HG02840 (cell line): ENCODE measurements at regions not wholly inside any gene's neighbourhood (a gene's known extent, or its start where the extent isn't known, plus 50 kb on each side); places are given as distances from the start of the nearest gene placed in this dataset.
"Not testable (repeated sequence)": the region's sequence is repeated elsewhere in the genome, so short reads cannot be mapped to it uniquely, and the experiment has no call there.

Experiments used
- ATAC-seq: cut with Tn5 transposase; IDR thresholded peaks from one replicate; pipeline ENCODE4 v1.9.1; 2021; ENCODE audit warnings: mild to moderate bottlenecking, moderate library complexity, moderate number of reproducible peaks; ENCODE audit not compliant: unreplicated experiment, low FRiP score

DNA sequence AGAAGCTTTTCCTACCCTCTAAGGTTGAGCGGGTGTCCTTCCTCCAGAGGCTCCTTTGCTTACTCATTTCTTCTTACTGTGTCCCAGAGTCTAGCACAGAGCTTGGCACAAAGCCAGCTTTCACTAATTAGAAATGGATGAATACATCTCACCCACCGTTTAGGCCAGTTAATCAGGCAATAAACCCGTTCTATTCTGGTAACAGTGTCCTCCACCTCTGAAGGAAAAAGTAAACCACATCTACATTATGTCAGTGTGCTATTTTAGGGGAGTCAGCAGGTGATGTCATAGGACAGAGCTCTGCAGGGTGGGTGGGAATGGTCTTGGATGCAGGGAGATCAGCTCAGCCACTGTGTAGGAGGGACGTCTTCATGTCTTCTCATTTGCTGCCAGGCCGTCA is 109.2 kb downstream of the OSTF1 start:
- ATAC-seq, result no peak

DNA sequence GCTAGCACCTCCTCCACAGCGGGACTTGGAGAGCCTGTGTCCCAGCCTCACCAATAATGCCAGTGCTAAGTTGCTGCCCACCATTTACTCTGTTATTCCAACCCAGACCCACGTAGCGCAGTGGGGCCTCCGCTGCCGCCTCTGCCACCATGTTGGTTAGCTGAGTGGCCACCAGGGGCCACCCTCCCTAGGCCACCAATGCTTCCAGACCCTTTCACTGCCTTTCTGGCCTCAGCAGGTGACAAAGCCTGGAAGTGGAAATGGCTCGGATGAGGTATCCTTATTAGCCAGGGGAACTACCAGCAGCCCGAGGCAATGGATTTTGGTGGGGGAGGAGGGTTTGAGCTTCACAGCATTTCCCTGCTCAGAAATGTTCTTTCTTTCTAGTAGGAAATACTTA is 110.1 kb downstream of the OSTF1 start:
- no peak for ATAC-seq

DNA sequence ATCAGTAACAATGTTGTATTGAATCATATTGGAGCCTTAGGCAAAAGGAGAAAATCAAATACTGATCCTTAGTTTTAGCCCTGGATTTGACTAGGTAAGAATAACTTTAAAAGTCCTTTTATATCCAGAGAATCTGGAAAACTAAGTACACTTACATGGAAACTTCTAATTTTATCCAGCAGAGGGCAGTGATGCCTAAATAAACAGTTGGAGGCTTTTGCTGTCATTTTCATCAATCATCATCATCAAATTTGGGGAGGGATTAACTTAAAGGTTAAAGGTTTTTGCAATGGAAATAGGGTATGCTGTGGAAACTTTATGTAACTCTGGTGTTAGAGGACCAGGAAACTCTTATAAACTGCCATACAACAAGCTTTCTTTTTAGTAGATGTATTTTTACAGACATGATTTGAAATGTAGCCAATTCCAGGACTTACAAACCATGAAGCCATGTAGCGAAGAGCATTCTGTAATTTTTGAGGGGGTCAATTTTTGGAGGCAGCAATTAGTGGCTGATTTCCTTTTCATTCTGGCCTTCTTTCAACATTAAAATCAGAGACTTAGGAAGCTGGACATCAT is 112.7 kb downstream of the OSTF1 start:
- no peak for ATAC-seq

DNA sequence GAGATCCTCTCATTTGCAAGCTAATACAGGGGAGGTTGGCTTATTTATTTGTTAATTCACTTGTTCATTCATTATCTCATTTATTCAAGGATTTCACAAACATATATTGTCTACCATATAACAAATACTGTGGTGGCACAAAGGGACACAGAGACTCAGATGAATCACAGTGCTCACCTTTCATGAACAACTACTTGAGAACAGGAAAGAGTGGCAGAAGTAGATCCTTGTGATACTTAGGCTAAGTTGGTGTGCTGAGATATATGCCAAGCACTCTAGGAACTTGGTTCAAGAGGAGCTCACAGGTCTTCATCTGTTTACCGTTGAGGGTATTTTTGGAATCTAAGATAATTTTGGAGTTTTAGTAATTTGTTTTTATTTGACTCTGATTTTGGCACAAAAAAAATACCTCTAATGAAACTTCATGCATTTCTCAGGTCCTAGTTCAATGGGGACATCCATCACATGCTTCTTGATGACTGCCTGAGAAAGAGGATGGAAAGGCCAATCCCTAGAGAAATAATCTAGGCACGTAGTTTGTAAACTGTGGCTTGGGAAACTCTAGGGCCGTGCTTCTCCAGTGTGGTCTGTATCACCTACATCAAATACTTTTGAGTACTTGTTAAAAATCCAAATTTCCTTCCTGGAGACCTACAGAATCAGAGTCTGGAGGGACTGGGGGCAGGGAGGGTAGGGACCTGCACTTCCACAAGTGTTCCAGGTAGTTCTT is 113.3 kb downstream of the OSTF1 start:
- ATAC-seq, result no peak

DNA sequence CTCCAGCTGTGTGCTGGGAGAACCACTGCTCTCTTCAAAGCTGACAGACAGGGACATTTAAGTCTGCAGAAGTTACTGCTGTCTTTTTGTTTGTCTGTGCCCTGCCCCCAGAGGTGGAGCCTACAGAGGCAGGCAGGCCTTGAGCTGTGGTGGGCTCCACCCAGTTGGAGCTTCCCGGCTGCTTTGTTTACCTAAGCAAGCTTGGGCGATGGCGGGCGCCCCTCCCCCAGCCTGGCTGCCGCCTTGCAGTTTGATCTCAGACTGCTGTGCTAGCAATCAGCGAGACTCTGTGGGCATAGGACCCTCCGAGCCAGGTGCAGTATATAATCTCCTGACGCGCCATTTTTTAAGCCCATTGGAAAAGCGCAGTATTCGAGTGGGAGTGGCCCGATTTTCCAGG is 119.7 kb downstream of the OSTF1 start:
- ATAC-seq, result not testable (repeated sequence)

DNA sequence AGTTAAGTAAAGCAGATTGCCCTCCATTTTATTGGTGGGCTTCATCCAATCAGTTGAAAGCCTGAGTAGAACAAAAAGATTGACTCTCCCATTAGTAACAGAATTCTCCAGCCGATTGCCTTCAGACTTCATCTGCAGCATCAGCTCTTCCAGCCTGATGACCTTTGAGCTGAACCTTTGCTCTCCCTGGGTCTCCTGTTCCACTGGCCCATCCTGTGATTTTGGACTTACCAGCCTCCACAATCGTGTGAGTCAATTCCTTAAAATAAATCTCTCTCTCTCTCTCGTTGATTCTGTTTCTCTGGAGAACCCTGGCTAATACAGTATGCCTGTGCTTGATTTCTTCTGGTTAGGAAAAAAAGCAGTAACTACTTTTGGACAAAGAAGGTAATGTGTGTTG is 121.9 kb downstream of the OSTF1 start:
- no peak for ATAC-seq

DNA sequence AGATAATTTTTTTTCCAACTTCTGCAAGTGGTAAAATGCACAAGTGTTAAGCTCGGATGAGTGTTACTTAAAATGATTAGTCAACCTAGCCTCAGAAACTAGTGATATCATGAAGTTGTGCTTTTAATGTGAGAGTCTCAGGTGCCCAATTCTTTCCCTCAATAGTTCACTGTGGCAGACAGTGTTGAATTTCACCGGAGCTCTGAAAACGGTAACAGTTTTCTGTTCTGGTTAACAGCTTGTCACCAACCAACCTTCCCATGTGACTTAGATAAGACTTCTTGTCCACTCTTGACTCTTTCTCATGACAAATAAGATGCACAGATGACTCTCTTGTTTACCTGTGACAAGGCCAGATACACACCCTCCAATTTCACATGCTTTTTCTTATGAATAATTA is 125.5 kb downstream of the OSTF1 start:
- no peak for ATAC-seq

DNA sequence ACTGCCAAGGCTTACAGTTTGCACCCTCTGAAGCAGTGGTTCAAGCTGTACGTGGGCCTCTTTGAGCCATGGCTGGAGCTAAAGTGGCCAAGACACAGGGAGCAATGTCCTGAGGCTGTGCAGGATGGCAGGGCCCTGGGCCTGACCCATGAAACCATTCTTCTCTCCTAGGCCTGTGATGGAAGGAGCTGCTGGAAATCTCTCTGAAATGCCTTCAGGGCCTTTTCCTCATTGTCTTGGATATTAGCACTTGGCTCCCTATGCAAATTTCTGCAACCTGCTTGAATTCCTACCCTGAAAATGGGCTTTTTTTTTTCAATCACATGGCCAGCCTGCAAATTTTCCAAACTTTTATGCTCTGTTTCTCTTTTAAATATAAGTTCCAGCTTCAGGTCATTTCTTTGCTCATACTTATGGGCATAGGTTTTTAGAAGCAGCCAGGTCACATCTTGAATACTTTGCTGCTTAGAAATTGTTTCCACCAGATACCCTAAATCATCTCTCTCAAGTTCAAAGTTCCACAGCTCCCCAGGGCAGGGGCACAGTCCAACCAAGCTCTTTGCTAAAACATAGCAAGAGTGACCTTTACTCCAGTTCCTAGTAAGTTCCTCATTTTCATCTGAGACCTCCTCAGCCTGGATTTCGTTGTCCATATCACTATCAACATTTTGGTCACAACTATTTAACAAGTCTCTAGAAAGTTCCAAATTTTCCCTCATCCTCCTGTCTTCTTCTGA is 138.3 kb downstream of the OSTF1 start:
- ATAC-seq, result no peak

DNA sequence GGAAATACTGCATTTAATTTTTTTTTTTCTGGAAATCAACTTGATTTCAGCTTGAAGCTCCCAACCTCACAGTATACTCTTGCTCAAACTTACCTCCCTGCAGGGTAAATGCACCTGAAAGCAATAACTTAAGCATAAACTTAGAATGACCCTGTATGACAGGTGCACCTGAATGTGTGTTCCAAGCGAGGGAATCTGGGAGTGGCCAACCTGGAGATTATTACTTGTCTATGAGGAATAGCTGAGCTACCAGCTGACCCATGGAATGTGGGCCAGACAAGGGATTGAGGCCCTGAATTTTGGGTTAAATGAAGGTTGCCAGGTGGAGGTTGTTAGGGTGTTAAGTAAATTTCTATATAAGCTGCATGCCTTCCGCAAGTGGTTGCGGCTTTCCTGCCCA is 140.6 kb downstream of the OSTF1 start:
- ATAC-seq, result no peak

DNA sequence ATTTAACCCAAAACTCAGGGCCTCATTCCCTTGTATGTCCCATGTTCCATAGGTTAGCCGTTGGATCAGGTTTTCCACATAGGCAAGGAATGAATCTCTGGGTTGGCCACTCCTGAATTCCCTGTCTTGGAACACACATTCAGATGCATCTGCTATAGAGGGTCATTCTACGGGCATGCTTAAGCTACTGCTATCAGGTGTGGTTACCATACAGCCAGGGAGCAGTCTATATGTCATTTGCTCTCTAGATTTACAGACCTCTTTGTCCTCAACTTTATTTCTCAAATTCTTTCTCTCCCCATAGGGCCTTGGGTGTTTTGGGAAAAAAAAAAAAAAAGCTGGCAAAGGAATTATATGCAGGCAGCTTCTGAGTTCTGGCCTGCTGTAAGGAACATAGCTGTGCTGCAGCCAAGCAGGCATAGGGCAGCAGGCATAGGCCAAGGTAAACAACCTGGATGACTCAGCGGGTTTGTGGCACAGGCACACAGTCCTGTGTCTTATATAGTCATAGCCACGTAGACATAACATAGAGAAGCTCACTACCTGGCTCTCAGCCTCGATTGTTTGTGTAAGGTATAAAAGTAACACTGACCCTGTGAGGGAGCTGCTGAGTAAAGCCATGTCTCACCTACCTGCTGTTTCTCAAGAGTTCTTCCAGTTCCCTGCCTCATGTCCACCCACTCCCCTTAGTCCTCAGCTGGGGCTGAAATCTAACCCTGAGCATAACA is 141.5 kb downstream of the OSTF1 start:
- ATAC-seq, result no peak

DNA sequence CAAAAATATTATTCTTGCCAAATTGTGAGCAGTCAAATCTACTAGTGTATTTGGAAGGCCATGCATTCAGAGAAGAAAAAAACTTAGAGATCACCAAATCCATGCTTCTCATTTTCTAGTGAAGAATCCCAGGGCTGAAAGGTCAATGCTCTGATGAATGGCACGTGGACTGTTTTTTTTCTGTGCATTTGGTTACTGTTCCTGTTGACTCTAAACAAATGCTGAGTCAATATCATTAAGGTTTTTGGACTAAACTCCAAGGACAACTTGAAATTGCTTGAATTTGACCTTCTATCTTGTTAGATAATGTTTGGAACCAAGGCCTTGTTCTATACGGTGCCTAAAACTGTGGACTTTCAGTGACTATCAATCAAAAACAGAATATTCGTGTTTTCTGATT is 142.2 kb downstream of the OSTF1 start:
- ATAC-seq, result no peak

DNA sequence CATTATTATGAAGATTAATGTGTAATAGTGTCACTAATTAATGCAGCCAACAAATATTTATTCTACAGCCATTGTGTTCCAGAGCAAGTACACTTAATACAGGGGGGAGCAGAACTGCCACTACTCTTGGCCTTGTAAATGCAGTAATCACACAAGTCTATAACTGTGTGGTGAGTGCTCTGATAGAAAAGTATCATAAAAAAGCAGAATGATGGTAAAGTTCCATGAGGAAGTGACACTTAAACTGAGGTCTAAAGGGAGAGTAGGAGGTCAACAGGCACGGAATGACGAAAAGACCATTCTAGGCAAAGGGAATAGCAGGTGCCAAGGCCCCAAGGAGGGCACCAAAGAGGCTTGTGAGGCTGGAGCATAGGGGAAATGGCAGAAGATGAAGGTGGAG is 142.9 kb downstream of the OSTF1 start:
- ATAC-seq, result no peak

DNA sequence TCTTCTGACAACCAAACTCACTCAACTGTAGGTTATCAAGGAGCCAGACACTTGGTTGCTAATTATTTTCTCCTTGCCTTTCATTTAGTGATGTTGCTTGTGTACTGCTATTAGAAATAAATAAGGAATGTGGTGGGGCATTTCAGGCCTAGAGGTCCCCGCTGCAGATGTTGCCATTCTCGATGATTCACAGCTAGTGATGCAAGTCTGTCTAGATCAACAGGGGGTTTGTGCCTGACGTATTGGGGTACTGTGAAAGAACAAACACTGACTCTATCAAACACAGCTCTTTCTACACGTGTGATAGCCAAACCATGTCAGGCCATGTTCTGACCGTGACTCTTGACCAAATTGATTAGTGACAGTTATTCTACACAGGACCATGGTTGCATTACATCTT is 144.7 kb downstream of the OSTF1 start:
- no peak for ATAC-seq

DNA sequence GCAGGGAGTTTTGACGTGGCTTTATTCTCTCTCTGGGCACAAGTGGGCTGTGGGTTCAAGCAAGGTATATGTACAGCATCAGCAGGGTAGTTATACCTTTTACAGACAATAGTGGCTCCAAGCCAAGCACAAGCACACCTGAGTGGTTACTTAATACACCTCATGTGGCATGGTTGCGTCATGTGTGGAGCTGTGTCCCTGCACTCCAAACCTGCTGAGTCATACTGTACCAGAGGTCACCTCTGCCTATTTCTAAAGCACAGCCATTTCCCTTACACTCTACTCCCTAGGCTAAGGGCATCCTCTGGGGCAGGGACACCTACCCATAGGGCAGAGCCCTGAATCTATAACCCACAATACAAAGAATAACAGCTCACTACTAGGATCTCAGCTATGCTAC is 147.3 kb downstream of the OSTF1 start:
- ATAC-seq, result no peak

DNA sequence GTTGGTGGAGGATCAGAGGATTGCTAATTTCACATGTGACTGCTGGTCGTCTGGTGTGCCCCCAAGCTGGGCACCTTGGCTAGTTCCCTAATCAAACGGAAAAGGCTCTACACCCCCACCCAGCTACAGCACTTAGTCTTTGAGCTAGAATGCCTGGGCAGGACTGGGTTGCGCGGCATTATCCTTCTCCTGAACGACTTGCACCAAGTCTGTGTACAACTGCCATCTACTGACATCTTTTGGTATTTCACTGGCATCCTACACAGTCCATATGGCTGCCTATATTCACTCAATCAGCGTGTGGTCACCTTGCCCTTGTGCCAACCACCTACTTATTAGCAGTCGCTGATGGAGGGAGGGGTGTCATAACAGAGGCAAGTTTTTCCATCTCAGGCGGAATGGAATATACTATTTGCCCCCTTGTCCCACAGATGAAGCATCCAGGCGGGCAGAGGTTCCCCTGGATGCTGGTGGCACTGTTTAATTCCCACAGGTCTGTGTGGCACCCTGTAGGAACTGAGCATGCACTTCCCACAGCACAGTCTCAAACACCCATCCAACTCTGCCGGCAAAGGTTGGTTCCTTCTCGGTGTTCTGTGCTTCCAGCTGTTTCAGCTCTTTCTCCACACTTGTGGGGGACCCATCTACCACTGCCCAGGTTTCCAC is 150.1 kb downstream of the OSTF1 start:
- ATAC-seq, result peak; percentile 88

DNA sequence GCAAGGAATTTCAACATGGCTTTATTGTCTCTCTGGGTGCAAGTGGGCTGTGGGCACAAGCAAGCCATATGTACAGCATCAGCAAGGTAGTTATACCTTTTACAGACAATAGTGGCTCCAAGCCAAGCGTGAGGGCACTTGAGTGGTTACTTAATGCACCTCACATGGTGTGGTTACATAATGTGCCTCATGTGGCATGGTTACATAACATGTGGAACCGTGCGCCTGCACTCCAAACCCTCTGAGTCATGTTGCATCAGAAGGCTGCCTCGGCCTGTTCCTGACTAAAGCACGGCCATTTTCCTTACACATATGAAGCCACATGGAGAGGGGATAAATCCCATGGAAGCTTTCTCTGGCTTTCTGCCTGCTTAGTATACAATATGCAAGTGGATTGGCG is 150.9 kb downstream of the OSTF1 start:
- no peak for ATAC-seq

DNA sequence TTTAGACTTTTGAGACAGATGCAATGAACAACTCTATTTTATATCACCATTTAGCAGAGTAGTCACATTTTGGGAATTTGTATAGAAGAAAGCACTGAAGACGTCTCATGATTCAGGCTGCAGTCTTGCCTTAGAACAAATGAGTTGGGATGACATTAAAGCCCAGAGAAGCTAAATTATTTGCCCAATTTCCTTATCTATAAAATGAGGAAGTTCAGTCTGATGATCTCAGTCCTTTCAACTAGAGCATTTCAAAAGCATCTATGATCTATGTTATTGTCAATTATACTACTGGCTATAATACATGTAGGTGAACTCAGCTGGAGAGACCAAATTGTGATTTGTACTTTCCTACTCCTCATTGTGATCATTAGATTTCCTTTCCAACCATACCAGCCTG is 154.1 kb downstream of the OSTF1 start:
- no peak for ATAC-seq

DNA sequence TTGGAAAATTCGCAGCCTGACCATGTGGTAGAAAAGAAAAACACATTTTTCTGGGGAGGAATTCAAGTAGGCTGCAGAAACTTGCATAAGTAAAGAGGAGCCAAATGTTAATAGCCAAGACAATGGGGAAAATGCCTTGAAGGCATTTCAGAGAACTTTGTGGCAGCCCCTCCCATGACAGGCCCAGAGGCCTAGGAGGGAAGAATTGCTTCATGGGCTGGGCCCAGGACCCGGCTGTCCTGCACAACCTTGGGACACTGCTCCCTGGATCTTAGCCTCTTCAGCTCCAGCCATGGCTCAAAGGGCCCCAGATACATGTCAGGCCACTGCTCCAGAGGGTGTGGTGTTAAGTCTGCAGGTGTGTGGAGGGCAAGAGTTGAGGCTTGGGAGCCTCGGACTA is 158.6 kb downstream of the OSTF1 start:
- no peak for ATAC-seq

DNA sequence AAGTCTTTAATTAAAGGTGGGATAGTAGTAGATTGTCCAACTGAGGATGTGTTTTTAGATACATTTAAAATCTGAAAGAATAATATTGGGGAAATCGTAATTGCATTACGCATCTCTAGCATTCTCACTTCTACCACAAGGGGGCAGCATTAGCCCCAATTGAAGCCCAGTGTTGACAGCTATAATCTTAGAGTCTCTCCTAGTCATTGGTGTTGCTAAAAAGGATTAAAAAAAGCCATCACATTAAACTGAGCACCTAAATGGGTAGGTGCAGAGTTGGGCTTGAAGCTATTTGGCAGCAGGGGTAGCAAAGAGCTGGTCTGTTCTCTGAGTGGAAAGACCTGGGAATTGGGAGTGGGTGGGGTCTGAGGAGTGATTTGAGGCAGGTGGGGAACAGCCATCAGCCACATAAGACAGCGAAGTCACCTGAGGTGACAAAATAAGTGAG is 177.2 kb downstream of the OSTF1 start:
- peak; percentile 66 for ATAC-seq

DNA sequence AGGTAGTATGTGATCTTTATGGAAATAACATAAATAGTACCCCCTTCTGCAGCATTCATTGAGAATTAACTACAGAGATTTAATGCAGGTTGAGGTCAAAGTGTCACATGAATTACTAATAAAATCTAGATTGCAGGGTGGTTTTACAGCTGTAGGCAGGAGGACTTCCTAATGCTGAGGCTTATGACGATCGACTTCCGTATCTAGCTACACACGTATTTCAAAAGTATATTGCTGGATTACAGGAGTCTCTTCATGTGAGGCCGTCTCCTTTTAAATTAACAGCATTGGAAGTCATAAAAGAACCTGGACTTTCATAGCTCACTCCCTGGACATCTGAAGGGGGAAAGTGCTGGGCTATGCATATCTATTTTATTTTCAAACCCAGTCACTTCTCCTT is 180.9 kb downstream of the OSTF1 start:
- no peak for ATAC-seq

DNA sequence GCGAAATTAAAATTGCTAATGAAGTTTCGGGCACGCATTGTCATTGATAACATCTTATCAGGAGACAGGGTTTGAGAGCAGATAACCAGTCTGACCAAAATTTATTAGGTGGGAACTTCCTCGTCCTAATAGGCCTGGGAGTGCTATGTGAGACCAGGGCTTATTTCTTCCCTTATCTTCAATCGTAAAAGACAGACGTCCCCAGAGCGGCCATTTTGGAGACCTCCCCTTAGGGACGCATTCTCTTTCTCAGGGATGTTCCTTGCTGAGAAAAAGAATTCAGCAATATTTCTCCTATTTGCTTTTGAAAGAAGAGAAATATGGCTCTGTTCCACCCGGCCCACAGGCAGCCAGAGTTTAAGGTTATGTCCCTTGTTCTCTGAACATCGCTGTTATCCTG is 184.7 kb downstream of the OSTF1 start:
- ATAC-seq, result not testable (repeated sequence)
